Epidermal melanocyte (primary cell): ENCODE measurements at regions not wholly inside any gene's neighbourhood (a gene's known extent, or its start where the extent isn't known, plus 50 kb on each side); places are given as distances from the start of the nearest gene placed in this dataset.
"Not testable (repeated sequence)": the region's sequence is repeated elsewhere in the genome, so short reads cannot be mapped to it uniquely, and the experiment has no call there.

ENCODE experiments used
- DNase-seq: peaks from one replicate; pipeline ENCODE4 v3.0.0; 2011; ENCODE audit warnings: low spot score; ENCODE audit not compliant: insufficient read length

- DNase-seq, result no peak
Observed at GRCh38 chr22:22345781-22346180, 101.2 kb downstream of the VPREB1 start.

- no peak for DNase-seq
Observed at GRCh38 chr22:22346401-22347107, 102.0 kb downstream of the VPREB1 start.

- DNase-seq, result no peak
Observed at GRCh38 chr22:22348127-22348814, 103.7 kb downstream of the VPREB1 start.

GRCh38 chr22:22348815-22349454, 104.3 kb downstream of the VPREB1 start:
- no peak for DNase-seq

GRCh38 chr22:22349455-22349836, 104.9 kb downstream of the VPREB1 start:
- DNase-seq, result no peak

GRCh38 chr22:22351366-22351765, 106.8 kb downstream of the VPREB1 start:
- DNase-seq, result no peak

- DNase-seq, result no peak
Observed at GRCh38 chr22:22352371-22352999, 107.9 kb downstream of the VPREB1 start.

GRCh38 chr22:22355096-22355834, 110.7 kb downstream of the VPREB1 start:
- DNase-seq, result no peak

GRCh38 chr22:22357024-22357883, 112.7 kb downstream of the VPREB1 start:
- DNase-seq, result peak; percentile 28

GRCh38 chr22:22358152-22358551, 113.6 kb downstream of the VPREB1 start:
- DNase-seq, result no peak

GRCh38 chr22:22358686-22359085, 114.1 kb downstream of the VPREB1 start:
- DNase-seq, result no peak

GRCh38 chr22:22359465-22359864, 114.9 kb downstream of the VPREB1 start:
- no peak for DNase-seq

- DNase-seq, result no peak
Observed at GRCh38 chr22:22360014-22360413, 115.4 kb downstream of the VPREB1 start.

GRCh38 chr22:22362311-22362710, 117.7 kb downstream of the VPREB1 start:
- no peak for DNase-seq

- DNase-seq, result no peak
Observed at GRCh38 chr22:22362936-22363335, 118.3 kb downstream of the VPREB1 start.

- no peak for DNase-seq
Observed at GRCh38 chr22:22364207-22364606, 119.6 kb downstream of the VPREB1 start.

GRCh38 chr22:22366537-22366936, 122.0 kb downstream of the VPREB1 start:
- no peak for DNase-seq

GRCh38 chr22:22368516-22368915, 123.9 kb downstream of the VPREB1 start:
- no peak for DNase-seq

- not testable (repeated sequence) for DNase-seq
Observed at GRCh38 chr22:22369219-22369963, 124.8 kb downstream of the VPREB1 start.

GRCh38 chr22:22369964-22370270, 125.3 kb downstream of the VPREB1 start:
- DNase-seq, result no peak
